ENCODE measurements at regions not wholly inside any gene's neighbourhood (a gene's known extent, or its start where the extent isn't known, plus 50 kb on each side); places are given as distances from the start of the nearest gene placed in this dataset.

GRCh38 chr21:17915976-17916375 is 96.8 kb upstream of the C21orf91 start:
- TF ChIP-seq MYNN (tag by site-specific recombination; IDR thresholded peaks at IDR 0.05; ENCODE audit: borderline replicate concordance) (no peak), ZNF248 (tag by site-specific recombination; IDR thresholded peaks at IDR 0.05) (no peak), ZBTB20 (tag by site-specific recombination; IDR thresholded peaks at IDR 0.05) (no peak), ZNF274 (IDR thresholded peaks at IDR 0.05; ENCODE audit: low read length) (no peak), ZNF274 (tag by site-specific recombination; IDR thresholded peaks at IDR 0.05; ENCODE audit: borderline replicate concordance) (no peak), YY1 (tag by site-specific recombination; IDR thresholded peaks at IDR 0.05) (no peak)
- TF ChIP-seq, protein P1, sequence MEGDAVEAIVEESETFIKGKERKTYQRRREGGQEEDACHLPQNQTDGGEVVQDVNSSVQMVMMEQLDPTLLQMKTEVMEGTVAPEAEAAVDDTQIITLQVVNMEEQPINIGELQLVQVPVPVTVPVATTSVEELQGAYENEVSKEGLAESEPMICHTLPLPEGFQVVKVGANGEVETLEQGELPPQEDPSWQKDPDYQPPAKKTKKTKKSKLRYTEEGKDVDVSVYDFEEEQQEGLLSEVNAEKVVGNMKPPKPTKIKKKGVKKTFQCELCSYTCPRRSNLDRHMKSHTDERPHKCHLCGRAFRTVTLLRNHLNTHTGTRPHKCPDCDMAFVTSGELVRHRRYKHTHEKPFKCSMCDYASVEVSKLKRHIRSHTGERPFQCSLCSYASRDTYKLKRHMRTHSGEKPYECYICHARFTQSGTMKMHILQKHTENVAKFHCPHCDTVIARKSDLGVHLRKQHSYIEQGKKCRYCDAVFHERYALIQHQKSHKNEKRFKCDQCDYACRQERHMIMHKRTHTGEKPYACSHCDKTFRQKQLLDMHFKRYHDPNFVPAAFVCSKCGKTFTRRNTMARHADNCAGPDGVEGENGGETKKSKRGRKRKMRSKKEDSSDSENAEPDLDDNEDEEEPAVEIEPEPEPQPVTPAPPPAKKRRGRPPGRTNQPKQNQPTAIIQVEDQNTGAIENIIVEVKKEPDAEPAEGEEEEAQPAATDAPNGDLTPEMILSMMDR (tag by site-specific recombination; IDR thresholded peaks at IDR 0.05), result no peak
